Mesenchymal stem cell (in vitro differentiated cells and primary cell): ENCODE measurements at regions not wholly inside any gene's neighbourhood (a gene's known extent, or its start where the extent isn't known, plus 50 kb on each side); places are given as distances from the start of the nearest gene placed in this dataset.

Experiments
- DNase-seq: peaks from one replicate; pipeline ENCODE4 v3.0.0-alpha.2; 2013
- H2AFZ ChIP-seq: one replicate; pipeline ENCODE4 v1.6.1; 2013; ENCODE audit warnings: low read depth, mild to moderate bottlenecking, control low read depth, inconsistent platforms, low read length, moderate library complexity
- H2AK5ac ChIP-seq: 2 replicates; pipeline ENCODE4 v1.6.1; 2013; ENCODE audit warnings: low read length, moderate library complexity, mild to moderate bottlenecking, inconsistent platforms; ENCODE audit not compliant: severe bottlenecking
- H2BK120ac ChIP-seq: one replicate; pipeline ENCODE4 v1.6.1; 2013; ENCODE audit warnings: low read depth, mild to moderate bottlenecking, inconsistent platforms, low read length, moderate library complexity
- H2BK12ac ChIP-seq, 2 experiments: one replicate each; pipeline ENCODE4 v1.6.1; 2013; ENCODE audit warnings: inconsistent platforms in 2 of 2, low read length in 2 of 2, mild to moderate bottlenecking in 2 of 2, moderate library complexity in 2 of 2, control low read depth in 1 of 2
- H2BK15ac ChIP-seq: one replicate; pipeline ENCODE4 v1.6.1; 2013; ENCODE audit warnings: mild to moderate bottlenecking, low read depth, inconsistent platforms; ENCODE audit not compliant: poor library complexity, severe bottlenecking
- H2BK5ac ChIP-seq: 2 replicates; pipeline ENCODE4 v1.6.1; 2013; ENCODE audit warnings: low read depth, mild to moderate bottlenecking, low read length, control low read depth, inconsistent platforms; ENCODE audit not compliant: poor library complexity, severe bottlenecking
- H3K14ac ChIP-seq, 2 experiments: one replicate each; pipeline ENCODE4 v1.6.1; 2013; ENCODE audit warnings: inconsistent platforms in 2 of 2, low read length in 2 of 2, control low read depth in 1 of 2, mild to moderate bottlenecking in 1 of 2, moderate library complexity in 1 of 2
- H3K18ac ChIP-seq, 2 experiments: one replicate each; pipeline ENCODE4 v1.6.1; 2013; ENCODE audit warnings: inconsistent platforms in 2 of 2, low read length in 2 of 2, control low read depth in 1 of 2, low read depth in 1 of 2, mild to moderate bottlenecking in 1 of 2
- H3K23ac ChIP-seq, 2 experiments: one replicate each; pipeline ENCODE4 v1.6.1; 2013; ENCODE audit warnings: inconsistent platforms in 2 of 2, low read length in 2 of 2, mild to moderate bottlenecking in 2 of 2, moderate library complexity in 2 of 2, control low read depth in 1 of 2
- H3K27ac ChIP-seq: 2 replicates; pipeline ENCODE4 v1.5.1; 2013; ENCODE audit warnings: mild to moderate bottlenecking, moderate library complexity, low read length, control low read depth, inconsistent platforms; ENCODE audit not compliant: poor library complexity, severe bottlenecking
- H3K27me3 ChIP-seq, 2 experiments: 2 replicates each; pipeline versions ENCODE4 v1.6.1 to v1.7.0; 2013; ENCODE audit warnings: low read length in 2 of 2, mild to moderate bottlenecking in 2 of 2, moderate library complexity in 2 of 2, control low read depth in 1 of 2, inconsistent platforms in 1 of 2; ENCODE audit not compliant: control insufficient read depth in 1 of 2, insufficient read depth in 1 of 2
- H3K36me3 ChIP-seq, 2 experiments: 2 replicates each; pipeline versions ENCODE4 v1.6.1 to v1.7.0; 2013; ENCODE audit warnings: low read length in 2 of 2, control low read depth in 1 of 2, inconsistent platforms in 1 of 2, low read depth in 1 of 2, mild to moderate bottlenecking in 1 of 2; ENCODE audit not compliant: insufficient read depth in 2 of 2, control insufficient read depth in 1 of 2
- H3K4ac ChIP-seq, 2 experiments: one replicate each; pipeline ENCODE4 v1.6.1; 2013; ENCODE audit warnings: inconsistent platforms in 2 of 2, low read length in 2 of 2, mild to moderate bottlenecking in 2 of 2, moderate library complexity in 2 of 2, control low read depth in 1 of 2, low read depth in 1 of 2
- H3K4me1 ChIP-seq: 2 replicates; pipeline ENCODE4 v1.6.1; 2013; ENCODE audit warnings: low read depth, low read length, control low read depth; ENCODE audit not compliant: control insufficient read depth, insufficient read depth
- H3K4me2 ChIP-seq: 2 replicates; pipeline ENCODE4 v1.6.1; 2013; ENCODE audit warnings: low read length, mild to moderate bottlenecking, inconsistent platforms; ENCODE audit not compliant: poor library complexity, severe bottlenecking
- H3K4me3 ChIP-seq, 2 experiments: 2 replicates each; pipeline versions ENCODE4 v1.5.1 to v1.7.0; 2013; ENCODE audit warnings: low read length in 2 of 2, mild to moderate bottlenecking in 2 of 2, control low read depth in 1 of 2, low read depth in 1 of 2; ENCODE audit not compliant: insufficient read depth in 1 of 2
- H3K79me1 ChIP-seq: replicated peaks from 2 replicates; pipeline ENCODE4 v1.6.1; 2013; ENCODE audit warnings: mild to moderate bottlenecking, control low read depth, low read length, inconsistent platforms; ENCODE audit not compliant: poor library complexity, severe bottlenecking
- H3K9ac ChIP-seq: 2 replicates; pipeline ENCODE4 v1.7.0; 2013; ENCODE audit warnings: mild to moderate bottlenecking, low read length, moderate library complexity
- H3K9me3 ChIP-seq: 2 replicates; pipeline ENCODE4 v1.7.0; 2013; ENCODE audit warnings: mild to moderate bottlenecking, low read length; ENCODE audit not compliant: control insufficient read depth
- H4K8ac ChIP-seq: one replicate; pipeline ENCODE4 v1.6.1; 2013; ENCODE audit warnings: inconsistent platforms, mild to moderate bottlenecking, low read length, moderate library complexity
- H4K91ac ChIP-seq: one replicate; pipeline ENCODE4 v1.6.1; 2013; ENCODE audit warnings: mild to moderate bottlenecking, low read length, inconsistent platforms
- WGBS: methylation state at CpG from one replicate; pipeline ENCODE4 v1.1.7; 2013; ENCODE audit warnings: mixed read lengths; 5-methylcytosine and 5-hydroxymethylcytosine counted together

DNA sequence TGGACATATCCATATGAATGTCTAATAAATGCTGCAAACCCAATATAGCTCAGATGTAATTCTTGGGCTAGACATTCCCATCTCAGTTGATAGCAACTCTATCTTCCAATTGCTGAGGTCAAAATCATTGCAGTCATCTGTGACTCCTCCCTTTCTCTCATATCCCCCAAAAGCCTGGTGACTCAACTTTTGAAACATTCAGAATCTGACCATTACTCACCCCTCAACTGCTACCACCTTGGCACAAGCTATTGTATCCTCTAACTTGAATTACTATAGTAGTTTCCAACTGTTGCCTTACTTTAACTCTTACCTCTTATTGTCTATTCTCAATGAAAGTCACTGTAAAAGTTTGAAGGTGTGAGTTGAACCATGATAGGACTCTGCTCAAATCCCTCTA lies 600.1 kb upstream of the RGMB start:
- H2BK120ac ChIP-seq, result no peak overlapping the region
- H3K79me1 ChIP-seq, result no peaks in the 10 kb centered on the region
- no peak overlapping the region for H2BK5ac ChIP-seq
- no peak overlapping the region for H3K23ac ChIP-seq
- no peak overlapping the region for H2BK12ac ChIP-seq
- no peak overlapping the region for H3K14ac ChIP-seq
- H3K4me3 ChIP-seq, result no peak overlapping the region
- H3K27ac ChIP-seq, result no peak overlapping the region
- H3K27me3 ChIP-seq, result no peaks in the 10 kb centered on the region
- H2AFZ ChIP-seq, result no peak overlapping the region
- no peak overlapping the region for H3K4ac ChIP-seq
- H2AK5ac ChIP-seq, result no peak overlapping the region
- no peak overlapping the region for H3K9ac ChIP-seq
- no peak overlapping the region for H4K8ac ChIP-seq
- H4K91ac ChIP-seq, result no peak overlapping the region
- H3K4me2 ChIP-seq, result no peak overlapping the region
- no peaks in the 10 kb centered on the region for H3K36me3 ChIP-seq
- DNase-seq, result no peak
- H3K4me1 ChIP-seq, result no peaks in the 10 kb centered on the region
- H3K18ac ChIP-seq, result no peak overlapping the region
- H2BK15ac ChIP-seq, result no peak overlapping the region
- H3K9me3 ChIP-seq, result no peaks in the 10 kb centered on the region

DNA sequence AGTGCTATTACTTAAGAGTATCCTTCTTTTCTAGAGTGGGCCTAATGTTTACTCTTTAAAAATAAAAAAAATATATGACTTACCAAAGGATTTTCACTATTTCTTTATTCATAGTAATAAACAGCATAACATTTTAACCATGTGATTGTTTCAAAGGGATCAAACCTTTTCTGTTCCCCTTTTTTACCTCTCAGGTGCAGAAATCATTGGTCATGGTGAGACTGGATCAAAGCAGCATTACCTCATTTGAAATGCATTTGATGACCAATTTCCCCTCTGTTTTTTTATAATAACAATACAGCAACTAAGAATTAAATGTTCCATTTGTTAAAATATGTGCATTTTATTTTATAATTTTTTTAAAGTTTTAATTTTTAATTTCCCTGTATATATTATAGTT lies 598.0 kb upstream of the RGMB start:
- no peak overlapping the region for H4K91ac ChIP-seq
- no peaks in the 10 kb centered on the region for H3K27me3 ChIP-seq
- H3K9me3 ChIP-seq, result no peaks in the 10 kb centered on the region
- DNase-seq, result no peak
- H3K9ac ChIP-seq, result no peak overlapping the region
- no peaks in the 10 kb centered on the region for H3K4me1 ChIP-seq
- no peak overlapping the region for H3K4me2 ChIP-seq
- H2BK15ac ChIP-seq, result no peak overlapping the region
- H2AFZ ChIP-seq, result no peak overlapping the region
- no peak overlapping the region for H3K27ac ChIP-seq
- no peak overlapping the region for H4K8ac ChIP-seq
- no peak overlapping the region for H3K18ac ChIP-seq
- no peaks in the 10 kb centered on the region for H3K36me3 ChIP-seq
- no peak overlapping the region for H2BK120ac ChIP-seq
- no peak overlapping the region for H2BK12ac ChIP-seq
- no peaks in the 10 kb centered on the region for H3K79me1 ChIP-seq
- H2BK5ac ChIP-seq, result no peak overlapping the region
- no peak overlapping the region for H2AK5ac ChIP-seq
- H3K23ac ChIP-seq, result no peak overlapping the region
- no peak overlapping the region for H3K14ac ChIP-seq
- H3K4me3 ChIP-seq, result no peak overlapping the region
- no peak overlapping the region for H3K4ac ChIP-seq

DNA sequence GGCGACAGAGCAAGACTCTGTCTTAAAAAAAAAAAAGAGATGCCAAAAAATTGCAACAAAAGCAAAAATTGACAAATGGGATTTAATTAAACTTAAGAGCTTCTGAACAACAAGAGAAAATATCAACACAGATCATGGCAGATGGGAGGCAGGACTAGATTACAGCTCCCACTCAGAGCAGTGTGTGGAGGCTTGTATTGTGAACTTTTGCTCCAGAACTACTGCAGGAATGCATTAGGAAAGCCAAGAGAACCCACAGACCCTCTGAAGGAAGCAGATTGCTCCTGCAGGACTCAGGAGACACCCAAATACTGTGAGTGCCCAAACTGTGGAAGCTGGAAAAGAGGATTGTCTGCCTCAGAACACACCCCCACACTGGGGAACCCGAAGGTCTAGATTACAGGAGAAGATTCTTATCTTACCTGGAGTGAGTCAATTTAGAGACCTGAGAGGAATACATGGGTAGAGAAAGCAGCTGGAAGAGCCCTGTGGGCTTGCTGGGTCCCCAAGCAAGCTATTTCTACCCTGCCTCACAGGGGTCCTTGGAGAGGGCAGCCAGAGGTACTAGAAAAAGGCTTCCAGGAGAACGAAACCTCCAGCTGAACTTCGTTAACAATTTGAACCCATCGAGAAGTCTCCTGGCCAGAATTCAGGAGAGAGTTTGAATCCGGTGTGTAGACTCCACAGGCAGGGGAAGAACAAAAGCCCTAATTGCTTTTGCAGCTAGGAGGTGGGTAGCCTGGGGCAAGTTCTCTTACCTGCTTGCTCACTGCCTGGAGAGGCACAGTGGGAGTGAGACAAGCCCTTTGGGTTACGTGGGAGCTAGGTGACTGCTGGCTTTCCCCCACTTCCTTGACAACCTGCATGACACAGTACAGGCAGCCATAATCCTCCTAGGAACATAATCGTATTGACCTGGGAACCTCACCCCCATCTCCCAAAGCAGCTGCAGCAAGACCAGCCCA lies 593.4 kb upstream of the RGMB start:
- Histone ChIP-seq H3K27me3 (no peaks in the 10 kb centered on the region), H2BK5ac (no peak overlapping the region), H2BK12ac (no peak overlapping the region), H3K4ac (no peak overlapping the region), H2BK120ac (no peak overlapping the region), H2AK5ac (no peak overlapping the region), H4K8ac (no peak overlapping the region), H3K18ac (no peak overlapping the region), H3K4me3 (no peak overlapping the region), H3K27ac (no peak overlapping the region), H3K9ac (no peak overlapping the region), H2BK15ac (no peak overlapping the region), H3K14ac (no peak overlapping the region), H3K4me2 (no peak overlapping the region), H3K4me1 (no peaks in the 10 kb centered on the region), H3K23ac (no peak overlapping the region), H2AFZ (no peak overlapping the region), H4K91ac (no peak overlapping the region), H3K9me3 (peaks cover 14% of the 10 kb centered on the region), H3K79me1 (no peaks in the 10 kb centered on the region), H3K36me3 (no peaks in the 10 kb centered on the region)
- no peak for DNase-seq
- WGBS, result 88% methylated on average over 7 of the region's 8 CpGs

DNA sequence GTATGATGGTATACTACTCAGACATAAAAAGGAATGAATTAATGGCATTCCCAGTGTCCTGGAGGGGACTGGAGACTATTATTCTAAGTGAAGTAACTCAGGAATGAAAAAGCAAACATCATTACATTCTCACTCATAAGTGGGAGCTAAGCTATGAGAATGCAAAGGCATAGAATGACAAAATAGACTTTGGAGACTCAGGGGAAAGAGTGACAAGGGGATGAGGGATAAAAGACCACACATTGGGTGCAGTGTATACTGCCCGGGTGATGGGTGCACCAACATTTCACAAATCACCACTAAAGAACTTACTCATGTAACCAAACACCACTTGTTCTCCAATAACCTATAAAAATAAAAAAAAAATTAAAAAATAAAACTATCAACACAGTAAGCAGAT lies 587.3 kb upstream of the RGMB start:
- Histone ChIP-seq H3K4ac (no peak overlapping the region), H3K23ac (no peak overlapping the region), H2BK12ac (no peak overlapping the region), H3K79me1 (no peaks in the 10 kb centered on the region), H2AFZ (no peak overlapping the region), H2BK120ac (no peak overlapping the region), H3K9me3 (peaks cover 13% of the 10 kb centered on the region), H3K27ac (no peak overlapping the region), H3K4me2 (no peak overlapping the region), H4K8ac (no peak overlapping the region), H3K27me3 (no peaks in the 10 kb centered on the region), H3K4me3 (no peak overlapping the region), H2AK5ac (no peak overlapping the region), H2BK15ac (no peak overlapping the region), H3K14ac (no peak overlapping the region), H4K91ac (no peak overlapping the region), H3K36me3 (no peaks in the 10 kb centered on the region), H3K9ac (no peak overlapping the region), H3K18ac (no peak overlapping the region), H2BK5ac (no peak overlapping the region), H3K4me1 (no peaks in the 10 kb centered on the region)
- WGBS, result no CpG with 5 or more reads among the region's 1 CpG
- no peak for DNase-seq
